ENCODE measurements at regions not wholly inside any gene's neighbourhood (a gene's known extent, or its start where the extent isn't known, plus 50 kb on each side); places are given as distances from the start of the nearest gene placed in this dataset.
"Not testable (repeated sequence)": the region's sequence is repeated elsewhere in the genome, so short reads cannot be mapped to it uniquely, and the experiment has no call there.

GRCh38 chr18:46236156-46236555 lies 132.0 kb downstream of the HAUS1 start:
- no peak overlapping the region for H3K4me3 ChIP-seq (ENCODE audit: low read depth, low read length)
- no peak for TF ChIP-seq CTCF (IDR thresholded peaks at IDR 0.05; ENCODE audit: insufficient read depth, low read depth, low read length)
- DNase-seq (ENCODE audit: low read depth): no peak

GRCh38 chr18:46237891-46238290 lies 133.7 kb downstream of the HAUS1 start:
- TF ChIP-seq CTCF (IDR thresholded peaks at IDR 0.05; ENCODE audit: insufficient read depth, low read depth, low read length): no peak
- H3K4me3 ChIP-seq (ENCODE audit: low read depth, low read length): no peak overlapping the region
- DNase-seq (ENCODE audit: low read depth): no peak

GRCh38 chr18:46239549-46239948 lies 135.4 kb downstream of the HAUS1 start:
- TF ChIP-seq CTCF (IDR thresholded peaks at IDR 0.05; ENCODE audit: insufficient read depth, low read depth, low read length): no peak
- no peak overlapping the region for H3K4me3 ChIP-seq (ENCODE audit: low read depth, low read length)
- DNase-seq (ENCODE audit: low read depth): no peak

- no peak overlapping the region for H3K4me3 ChIP-seq (ENCODE audit: low read depth, low read length)
- DNase-seq (ENCODE audit: low read depth): no peak
- TF ChIP-seq CTCF (IDR thresholded peaks at IDR 0.05; ENCODE audit: insufficient read depth, low read depth, low read length): no peak
Observed at GRCh38 chr18:46239998-46240397, 135.8 kb downstream of the HAUS1 start.

GRCh38 chr18:46241393-46241792 lies 137.2 kb downstream of the HAUS1 start:
- not testable (repeated sequence) for H3K4me3 ChIP-seq (ENCODE audit: low read depth, low read length); DNase-seq (ENCODE audit: low read depth)

GRCh38 chr18:46242183-46242582 lies 138.0 kb downstream of the HAUS1 start:
- no peak for DNase-seq (ENCODE audit: low read depth)
- no peak for TF ChIP-seq CTCF (IDR thresholded peaks at IDR 0.05; ENCODE audit: insufficient read depth, low read depth, low read length)
- H3K4me3 ChIP-seq (ENCODE audit: low read depth, low read length): no peak overlapping the region

GRCh38 chr18:46243095-46243494 lies 138.9 kb downstream of the HAUS1 start:
- no peak for TF ChIP-seq CTCF (IDR thresholded peaks at IDR 0.05; ENCODE audit: insufficient read depth, low read depth, low read length)
- H3K4me3 ChIP-seq (ENCODE audit: low read depth, low read length): no peak overlapping the region
- no peak for DNase-seq (ENCODE audit: low read depth)
